Amniotic stem cell (primary cell): ENCODE measurements at regions not wholly inside any gene's neighbourhood (a gene's known extent, or its start where the extent isn't known, plus 50 kb on each side); places are given as distances from the start of the nearest gene placed in this dataset.

Experiments
- DNase-seq: peaks from one replicate; lab custom pipeline; 2025; lab: John Stamatoyannopoulos, UW

DNA sequence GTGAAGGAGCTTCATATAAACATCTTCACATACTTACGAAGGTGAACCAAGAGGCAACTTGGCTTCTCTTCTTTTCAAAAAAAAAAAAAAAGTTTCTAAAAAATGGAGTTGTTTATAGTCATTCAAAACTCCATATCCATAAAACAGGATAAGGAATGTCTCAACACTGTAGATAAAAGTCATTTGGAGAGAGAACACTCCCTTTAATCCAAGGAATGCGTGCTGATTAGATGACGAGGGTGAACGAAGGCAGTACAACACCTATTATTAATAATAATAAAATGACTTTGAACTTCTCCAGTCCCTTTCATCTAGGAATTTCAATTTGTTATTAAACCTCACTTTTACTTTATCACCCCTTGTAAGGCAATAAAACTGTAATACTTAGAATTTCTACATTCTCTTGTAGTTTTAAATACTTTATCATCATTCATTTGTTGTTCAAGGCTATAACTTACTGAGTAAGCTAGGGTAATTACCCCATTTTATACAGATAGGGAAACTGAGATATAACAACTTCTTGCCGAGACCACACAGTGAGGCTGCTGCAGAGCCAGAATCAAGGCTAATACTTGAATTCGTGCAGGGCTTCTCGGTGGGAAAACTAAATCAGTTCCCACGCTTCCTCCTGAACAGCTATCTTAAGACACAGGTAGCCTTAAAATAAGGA, 377.1 kb downstream of the EFNA5 start:
- DNase-seq = no peak

DNA sequence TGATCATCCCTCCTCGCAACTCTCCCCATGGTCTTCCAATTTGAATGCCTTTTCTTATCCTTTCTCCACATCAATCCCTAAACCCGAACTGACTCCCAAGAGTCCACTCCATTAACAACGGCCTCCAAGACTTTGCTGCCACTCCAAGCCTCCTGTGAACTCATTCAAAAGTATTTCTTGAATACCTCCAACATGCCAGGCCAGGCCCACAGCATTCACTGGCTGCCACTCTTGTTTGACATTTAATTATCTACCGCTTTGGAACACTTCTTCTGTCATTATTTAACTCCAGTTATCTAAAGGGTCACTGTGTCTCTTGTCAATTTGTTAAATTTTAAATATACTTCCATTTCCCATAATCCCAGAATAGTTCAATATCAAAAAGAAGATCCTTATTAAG, 378.9 kb downstream of the EFNA5 start:
- no peak for DNase-seq

- no peak for DNase-seq
Observed at GRCh38 chr5:107290780-107291398, 379.8 kb downstream of the EFNA5 start.

GRCh38 chr5:107289030-107289714, 381.6 kb downstream of the EFNA5 start:
- DNase-seq = no peak

GRCh38 chr5:107286447-107287098, 384.2 kb downstream of the EFNA5 start:
- no peak for DNase-seq

DNA sequence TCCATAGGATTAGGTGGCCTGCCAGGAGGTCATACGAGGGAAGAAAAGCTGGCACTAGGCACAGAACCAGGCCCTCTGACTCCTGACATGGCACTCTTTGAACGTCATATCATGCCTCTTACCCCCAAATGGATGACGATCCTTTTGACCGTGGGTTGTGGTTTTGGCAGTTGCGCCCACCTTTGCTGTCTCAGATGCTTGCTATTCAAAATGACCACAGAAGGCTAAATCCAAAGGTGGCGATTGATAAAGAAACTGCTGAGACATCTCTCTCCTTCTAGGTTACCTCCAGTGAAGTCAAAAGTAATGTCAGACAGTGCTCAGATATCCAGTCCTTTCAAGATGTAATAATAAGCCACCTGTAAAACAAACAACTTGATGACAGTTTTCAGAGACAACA, 385.0 kb downstream of the EFNA5 start:
- DNase-seq = no peak

DNA sequence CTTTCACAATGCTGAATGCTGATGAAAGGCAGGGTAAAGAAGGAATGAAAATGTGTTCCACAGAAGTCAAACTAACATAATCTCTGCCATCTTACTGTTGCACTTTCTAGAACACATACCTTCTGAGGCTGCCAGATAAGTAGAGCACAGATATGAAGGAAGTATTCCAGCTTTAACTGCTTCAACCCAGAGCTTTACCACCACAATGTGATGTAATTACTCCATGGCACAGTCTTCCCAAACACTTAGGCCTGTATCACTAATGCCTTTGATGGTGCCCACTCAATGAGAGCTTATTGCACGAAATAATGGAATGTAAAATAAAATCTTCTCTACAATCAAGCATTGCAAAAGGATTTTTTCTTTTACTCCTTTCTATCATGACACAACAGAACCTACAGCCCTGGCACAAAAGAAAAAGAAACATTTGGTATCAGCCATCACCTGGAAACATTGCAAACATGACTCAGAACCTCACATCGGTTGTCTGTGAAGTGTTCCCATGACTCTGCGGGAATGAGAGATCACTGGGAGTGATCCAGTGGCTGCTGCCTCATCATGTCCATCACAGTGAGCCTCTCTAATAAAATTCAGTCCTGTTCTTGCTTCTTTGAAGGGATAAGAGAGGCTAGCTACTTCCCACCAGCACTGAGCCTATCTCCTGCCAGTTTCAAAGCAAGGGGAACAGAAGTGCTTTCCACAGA, 385.8 kb downstream of the EFNA5 start:
- DNase-seq = no peak

DNA sequence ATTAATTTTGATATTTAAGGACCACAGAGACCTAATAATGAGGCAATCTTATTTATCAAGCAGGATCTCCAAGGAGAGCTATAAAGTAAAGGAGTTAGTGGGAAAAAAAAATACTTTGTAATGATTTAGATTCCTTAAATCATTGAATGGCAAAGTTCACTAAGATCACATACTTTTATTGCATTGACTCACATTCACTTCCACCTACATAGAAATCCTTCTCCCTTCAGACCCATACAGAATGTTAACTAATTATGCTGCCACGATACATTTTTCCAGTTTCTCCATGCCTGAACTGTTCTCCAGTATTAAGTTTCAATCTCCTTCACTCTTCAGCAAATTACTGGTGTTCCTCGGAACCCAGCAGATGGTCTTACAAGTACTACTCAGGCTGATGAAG, 388.7 kb downstream of the EFNA5 start:
- no peak for DNase-seq

DNA sequence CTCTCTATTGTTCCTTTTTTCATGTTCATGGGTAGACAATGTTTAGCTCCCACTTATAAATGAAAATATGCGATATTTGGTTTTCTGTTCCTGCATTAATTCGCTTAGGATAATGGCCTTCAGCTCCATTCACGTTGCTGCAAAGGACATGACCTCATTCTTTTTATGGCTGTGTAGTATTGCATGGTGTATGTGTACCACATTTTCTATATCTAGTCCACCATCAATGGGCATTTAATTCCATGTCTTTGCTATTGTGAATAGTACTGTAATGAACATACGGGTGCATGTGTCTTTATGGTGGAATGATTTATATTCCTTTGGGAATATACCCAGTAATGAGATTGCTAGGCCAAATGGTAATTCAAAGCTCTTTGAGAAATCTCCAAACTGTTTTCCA, 392.0 kb downstream of the EFNA5 start:
- no peak for DNase-seq

GRCh38 chr5:107277485-107278125, 393.1 kb downstream of the EFNA5 start:
- no peak for DNase-seq

DNA sequence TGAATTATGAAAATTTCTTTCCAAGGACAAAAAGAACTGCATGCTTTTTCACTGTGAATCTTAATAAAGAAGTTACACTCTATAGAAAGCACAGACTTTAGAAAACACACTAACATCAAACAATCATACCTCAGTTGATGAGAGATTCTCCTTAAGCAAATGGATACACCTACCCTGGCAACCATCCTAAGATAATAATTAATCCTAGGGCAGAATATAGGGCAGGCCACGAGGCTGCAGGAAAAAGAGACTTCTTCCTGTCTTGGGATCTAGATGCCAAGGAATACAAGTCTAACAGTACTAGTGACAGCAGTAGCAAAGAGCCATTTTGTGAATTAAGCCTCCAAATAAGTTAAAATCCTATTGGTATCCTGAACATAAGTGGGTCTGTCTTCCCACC, 395.4 kb downstream of the EFNA5 start:
- DNase-seq = no peak

- DNase-seq = no peak
Observed at GRCh38 chr5:107274571-107274970, 396.2 kb downstream of the EFNA5 start.

GRCh38 chr5:107272954-107273353, 397.8 kb downstream of the EFNA5 start:
- no peak for DNase-seq

DNA sequence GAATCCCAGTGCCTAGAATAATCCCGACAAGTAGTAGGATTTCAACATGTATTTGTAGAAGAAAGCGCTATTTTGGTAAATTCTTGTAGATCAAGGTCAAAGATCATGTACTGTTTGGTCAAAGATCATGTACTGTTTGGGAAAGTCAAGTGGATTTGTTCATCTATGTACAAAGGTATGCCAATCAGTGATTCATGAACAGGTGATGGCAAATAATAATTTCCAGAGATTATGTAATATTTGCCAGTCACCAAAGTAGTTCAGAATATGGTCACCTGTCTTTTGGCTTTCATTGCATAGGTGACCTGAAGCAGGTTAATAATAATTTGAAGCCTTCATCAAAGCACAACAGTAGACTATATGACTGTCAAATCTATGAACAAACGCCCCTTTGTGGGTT, 398.2 kb downstream of the EFNA5 start:
- DNase-seq = no peak

GRCh38 chr5:107271682-107272350, 398.9 kb downstream of the EFNA5 start:
- DNase-seq = no peak

GRCh38 chr5:107270561-107270960, 400.2 kb downstream of the EFNA5 start:
- DNase-seq = no peak

DNA sequence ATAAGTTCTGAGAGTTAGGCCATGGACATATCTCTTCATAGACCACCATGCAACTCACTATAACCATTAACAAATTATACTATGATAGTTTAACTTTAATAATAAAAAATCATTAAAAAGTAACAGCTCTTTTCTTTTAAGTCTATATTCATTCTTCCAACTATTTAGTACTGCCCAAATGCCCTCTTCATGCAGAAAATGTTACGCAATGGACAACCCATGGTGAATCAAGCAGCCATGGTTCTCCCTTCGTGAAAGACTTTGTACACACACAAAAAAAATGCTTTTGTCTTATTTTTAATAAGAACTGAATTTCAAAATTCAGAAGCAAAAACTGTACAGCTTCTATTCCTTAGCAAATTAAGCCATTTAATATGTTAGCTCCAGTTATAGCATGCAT, 401.1 kb downstream of the EFNA5 start:
- no peak for DNase-seq

DNA sequence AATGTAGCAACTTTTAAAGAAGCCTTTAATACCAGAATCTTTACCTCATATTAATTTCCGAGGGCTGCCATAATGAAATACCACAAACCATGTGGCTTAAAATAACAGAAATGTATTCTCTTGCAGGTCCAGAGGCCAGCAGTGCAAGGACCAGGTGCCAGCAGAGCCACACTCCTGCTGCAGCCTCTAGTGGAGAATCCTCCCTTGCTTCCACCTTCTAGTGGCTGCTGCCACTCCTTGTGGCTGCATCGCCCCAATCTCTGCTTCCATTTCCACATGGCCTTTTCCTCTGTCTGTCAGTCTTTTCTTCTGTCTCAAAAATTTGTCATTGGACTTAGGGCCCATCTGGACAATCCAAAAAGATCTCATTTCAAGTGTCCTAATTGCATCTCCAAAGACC, 401.5 kb downstream of the EFNA5 start:
- DNase-seq = no peak

GRCh38 chr5:107268241-107268640, 402.5 kb downstream of the EFNA5 start:
- no peak for DNase-seq

- DNase-seq = no peak
Observed at GRCh38 chr5:107266100-107266499, 404.6 kb downstream of the EFNA5 start.

DNA sequence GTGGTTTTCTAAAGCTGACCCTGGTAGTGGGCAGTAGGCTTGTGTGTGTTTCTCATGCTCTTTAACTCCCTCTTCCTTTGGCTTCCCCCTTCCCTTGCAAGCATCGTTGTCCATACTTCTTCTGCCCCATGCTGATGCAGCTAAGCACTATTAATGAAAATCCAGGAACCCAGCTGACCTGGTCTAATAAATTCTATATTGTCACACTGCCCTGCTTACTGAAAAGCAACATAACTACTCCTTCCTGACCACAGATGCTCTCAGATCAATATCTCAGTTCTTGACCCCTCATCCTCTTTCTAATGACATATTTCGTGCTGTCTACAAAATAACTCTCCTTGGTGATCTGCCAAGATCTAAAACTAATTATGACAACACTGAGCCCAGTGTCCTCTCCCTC, 405.5 kb downstream of the EFNA5 start:
- no peak for DNase-seq
